Liver (tissue), 8 donors: ENCODE measurements at regions not wholly inside any gene's neighbourhood (a gene's known extent, or its start where the extent isn't known, plus 50 kb on each side); places are given as distances from the start of the nearest gene placed in this dataset.

Experiments
- DNase-seq: peaks from one replicate; pipeline ENCODE4 v3.0.0-alpha.2; 2017; ENCODE audit warnings: low spot score
- H3K27ac ChIP-seq, 2 donors: one replicate each; pipeline ENCODE4 v1.7.0; 2013; ENCODE audit warnings: inconsistent platforms in 2 of 2, low read length in 2 of 2, control low read depth in 1 of 2, low read depth in 1 of 2, mild to moderate bottlenecking in 1 of 2
- H3K27me3 ChIP-seq, 4 donors: one replicate each; pipeline versions ENCODE4 v1.6.1 to v1.7.0; 2013; ENCODE audit warnings: low read length in 3 of 4, inconsistent platforms in 1 of 4, mild to moderate bottlenecking in 1 of 4, moderate library complexity in 1 of 4; ENCODE audit not compliant: control insufficient read depth in 4 of 4, insufficient read depth in 4 of 4
- H3K36me3 ChIP-seq, 4 donors: one replicate each; pipeline versions ENCODE4 v1.6.1 to v1.7.0; 2013; ENCODE audit warnings: low read length in 3 of 4, mild to moderate bottlenecking in 3 of 4, low read depth in 1 of 4, moderate library complexity in 1 of 4; ENCODE audit not compliant: control insufficient read depth in 4 of 4, insufficient read depth in 3 of 4
- H3K4me1 ChIP-seq, 4 donors: one replicate each; pipeline versions ENCODE4 v1.6.1 to v1.7.0; 2013; ENCODE audit warnings: low read length in 3 of 4, mild to moderate bottlenecking in 3 of 4, moderate library complexity in 1 of 4; ENCODE audit not compliant: control insufficient read depth in 4 of 4, insufficient read depth in 4 of 4
- H3K4me3 ChIP-seq, 3 donors: one replicate each; pipeline versions ENCODE4 v1.6.1 to v1.7.0; 2013; ENCODE audit warnings: low read length in 3 of 3, control low read depth in 1 of 3, low read depth in 1 of 3, mild to moderate bottlenecking in 1 of 3
- H3K9ac ChIP-seq, 2 donors: one replicate each; pipeline ENCODE4 v1.7.0; 2013; ENCODE audit warnings: low read length in 2 of 2, mild to moderate bottlenecking in 2 of 2, moderate library complexity in 2 of 2, control low read depth in 1 of 2, low read depth in 1 of 2
- H3K9me3 ChIP-seq, 4 donors: one replicate each; pipeline versions ENCODE4 v1.6.1 to v1.7.0; 2013; ENCODE audit warnings: low read length in 3 of 4; ENCODE audit not compliant: control insufficient read depth in 4 of 4
- EGR1 ChIP-seq, 2 donors: IDR thresholded peaks; 2 replicates each; pipeline ENCODE4 v1.6.1; 2016 to 2018; ENCODE audit warnings: antibody characterized with exemption in 2 of 2, low read depth in 2 of 2
- FOXA1 ChIP-seq: IDR thresholded peaks from 2 replicates; pipeline ENCODE4 v1.6.1; 2016; ENCODE audit warnings: antibody characterized with exemption
- FOXA2 ChIP-seq: IDR thresholded peaks from 2 replicates; pipeline ENCODE4 v1.6.1; 2016; ENCODE audit warnings: antibody characterized with exemption
- GABPA ChIP-seq, 2 donors: IDR thresholded peaks in 1 of 2; conservative IDR thresholded peaks in 1 of 2; 2 replicates each; pipeline ENCODE4 v1.6.1; 2016; ENCODE audit warnings: antibody characterized with exemption in 2 of 2, mild to moderate bottlenecking in 1 of 2, moderate library complexity in 1 of 2
- HNF4A ChIP-seq, 2 donors: conservative IDR thresholded peaks; 2 replicates each; pipeline ENCODE4 v1.6.1; 2016; ENCODE audit warnings: antibody characterized with exemption in 2 of 2, mild to moderate bottlenecking in 2 of 2
- HNF4G ChIP-seq: IDR thresholded peaks from 2 replicates; pipeline ENCODE4 v1.6.1; 2016; ENCODE audit warnings: antibody characterized with exemption
- JUND ChIP-seq, 2 donors: IDR thresholded peaks; 2 replicates each; pipeline ENCODE4 v1.6.1; 2016; ENCODE audit warnings: antibody characterized with exemption in 2 of 2
- NR2F2 ChIP-seq: IDR thresholded peaks from 2 replicates; pipeline ENCODE4 v1.6.1; 2016; ENCODE audit warnings: antibody characterized with exemption
- SP1 ChIP-seq: IDR thresholded peaks from 2 replicates; pipeline ENCODE4 v1.6.1; 2018; ENCODE audit warnings: antibody characterized with exemption, mild to moderate bottlenecking
- TAF1 ChIP-seq: conservative IDR thresholded peaks from 2 replicates; pipeline ENCODE4 v1.6.1; 2016; ENCODE audit warnings: antibody characterized with exemption, mild to moderate bottlenecking
- YY1 ChIP-seq: IDR thresholded peaks from 2 replicates; pipeline ENCODE4 v1.6.1; 2016; ENCODE audit warnings: antibody characterized with exemption, mild to moderate bottlenecking
- WGBS: extraction: QIAGEN DNeasy Blood & Tissue Kit; methylation state at CpG from one replicate; pipeline ENCODE4 v1.1.7; 2013; 5-methylcytosine and 5-hydroxymethylcytosine counted together
- TF ChIP-seq, protein P1 (sequence below): IDR thresholded peaks from 2 replicates; pipeline ENCODE4 v1.6.1; 2016; ENCODE audit warnings: antibody characterized with exemption
- TF ChIP-seq, protein P2 (sequence below): IDR thresholded peaks from 2 replicates; pipeline ENCODE4 v1.6.1; 2016; ENCODE audit warnings: antibody characterized with exemption
- TF ChIP-seq, protein P3 (sequence below): IDR thresholded peaks from 2 replicates; pipeline ENCODE4 v1.6.1; 2016; ENCODE audit warnings: antibody characterized with exemption
- TF ChIP-seq, protein P4 (sequence below): fragments of 150-350 bp; IDR thresholded peaks from 2 replicates; pipeline ENCODE4 v1.5.1; 2017; ENCODE audit warnings: improper control_type of control experiment, low read depth, low read length; ENCODE audit not compliant: missing input control
- TF ChIP-seq, protein P5 (sequence below): IDR thresholded peaks from 2 replicates; pipeline ENCODE4 v1.6.1; 2016; ENCODE audit warnings: antibody characterized with exemption, mild to moderate bottlenecking
- donor health status: healthy.
- donor health status: healthy.
- donor health status: healthy.
- donor health status: healthy.
- donor health status: healthy.

DNA sequence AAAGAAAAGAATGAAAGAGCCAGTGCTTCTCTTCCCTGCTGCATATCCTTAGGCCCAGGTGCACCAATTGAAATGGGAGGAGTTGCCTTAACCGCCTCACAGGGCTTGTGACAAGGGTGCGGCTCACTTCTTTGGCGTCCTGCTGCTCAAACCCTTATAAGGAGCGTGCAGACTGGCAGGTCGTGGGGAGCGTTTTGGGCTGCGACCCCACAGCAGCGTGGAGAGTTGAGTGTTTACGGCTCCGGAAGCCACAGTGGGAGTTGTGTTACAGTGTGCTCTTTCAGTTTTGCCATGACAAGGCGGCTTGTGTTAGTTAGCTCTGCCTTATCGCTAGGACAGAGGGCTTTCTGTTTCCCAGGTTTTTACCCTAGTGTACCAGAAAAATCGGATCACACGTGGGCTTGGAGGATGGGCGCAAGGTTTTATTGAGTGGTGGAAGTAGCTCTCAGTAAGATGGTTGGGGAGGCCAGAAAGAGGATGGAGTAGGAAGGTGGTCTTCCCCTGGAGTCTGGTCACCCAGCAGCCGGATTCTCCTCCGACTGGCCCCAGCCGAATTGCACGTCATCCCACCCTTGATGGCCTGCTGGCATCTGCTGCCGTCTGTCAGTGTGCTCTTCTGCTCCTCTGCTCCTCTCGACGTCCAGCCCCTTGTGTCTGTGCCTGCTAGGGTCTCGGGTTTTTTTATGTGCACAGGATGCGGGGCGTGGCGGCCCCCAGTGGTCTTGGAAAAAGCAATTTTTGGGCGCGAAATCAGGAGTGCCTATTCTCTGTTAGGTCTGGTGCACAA is 718.9 kb downstream of the ARAP2 start:
- no peak overlapping the region for H3K4me3 ChIP-seq
- no peaks in the 10 kb centered on the region for H3K36me3 ChIP-seq
- 57% methylated on average over 28 of the region's 28 CpGs for WGBS
- DNase-seq = no peak
- peaks cover 0 to 2% (median 0%) of the 10 kb centered on the region in 4 donors for H3K9me3 ChIP-seq
- no peak overlapping the region for H3K9ac ChIP-seq
- peaks cover 0 to 5% (median 0%) of the 10 kb centered on the region in 4 donors for H3K27me3 ChIP-seq
- H3K4me1 ChIP-seq = no peaks in the 10 kb centered on the region
- no peak for TF ChIP-seq HNF4G
- TF ChIP-seq SP1 = no peak
- TF ChIP-seq, protein P1, sequence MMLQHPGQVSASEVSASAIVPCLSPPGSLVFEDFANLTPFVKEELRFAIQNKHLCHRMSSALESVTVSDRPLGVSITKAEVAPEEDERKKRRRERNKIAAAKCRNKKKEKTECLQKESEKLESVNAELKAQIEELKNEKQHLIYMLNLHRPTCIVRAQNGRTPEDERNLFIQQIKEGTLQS = no peak
- no peak for TF ChIP-seq FOXA1
- TF ChIP-seq GABPA (IDR thresholded peaks at IDR 0.05 in 1 of 2, conservative IDR thresholded peaks at IDR 0.05 in 1 of 2) = no peak
- no peak for TF ChIP-seq HNF4A (conservative IDR thresholded peaks at IDR 0.05)
- TF ChIP-seq, protein P2, sequence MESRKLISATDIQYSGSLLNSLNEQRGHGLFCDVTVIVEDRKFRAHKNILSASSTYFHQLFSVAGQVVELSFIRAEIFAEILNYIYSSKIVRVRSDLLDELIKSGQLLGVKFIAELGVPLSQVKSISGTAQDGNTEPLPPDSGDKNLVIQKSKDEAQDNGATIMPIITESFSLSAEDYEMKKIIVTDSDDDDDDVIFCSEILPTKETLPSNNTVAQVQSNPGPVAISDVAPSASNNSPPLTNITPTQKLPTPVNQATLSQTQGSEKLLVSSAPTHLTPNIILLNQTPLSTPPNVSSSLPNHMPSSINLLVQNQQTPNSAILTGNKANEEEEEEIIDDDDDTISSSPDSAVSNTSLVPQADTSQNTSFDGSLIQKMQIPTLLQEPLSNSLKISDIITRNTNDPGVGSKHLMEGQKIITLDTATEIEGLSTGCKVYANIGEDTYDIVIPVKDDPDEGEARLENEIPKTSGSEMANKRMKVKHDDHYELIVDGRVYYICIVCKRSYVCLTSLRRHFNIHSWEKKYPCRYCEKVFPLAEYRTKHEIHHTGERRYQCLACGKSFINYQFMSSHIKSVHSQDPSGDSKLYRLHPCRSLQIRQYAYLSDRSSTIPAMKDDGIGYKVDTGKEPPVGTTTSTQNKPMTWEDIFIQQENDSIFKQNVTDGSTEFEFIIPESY = no peak
- TF ChIP-seq YY1 = no peak
- TF ChIP-seq, protein P3, sequence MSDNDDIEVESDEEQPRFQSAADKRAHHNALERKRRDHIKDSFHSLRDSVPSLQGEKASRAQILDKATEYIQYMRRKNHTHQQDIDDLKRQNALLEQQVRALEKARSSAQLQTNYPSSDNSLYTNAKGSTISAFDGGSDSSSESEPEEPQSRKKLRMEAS = no peak
- TF ChIP-seq, protein P4, sequence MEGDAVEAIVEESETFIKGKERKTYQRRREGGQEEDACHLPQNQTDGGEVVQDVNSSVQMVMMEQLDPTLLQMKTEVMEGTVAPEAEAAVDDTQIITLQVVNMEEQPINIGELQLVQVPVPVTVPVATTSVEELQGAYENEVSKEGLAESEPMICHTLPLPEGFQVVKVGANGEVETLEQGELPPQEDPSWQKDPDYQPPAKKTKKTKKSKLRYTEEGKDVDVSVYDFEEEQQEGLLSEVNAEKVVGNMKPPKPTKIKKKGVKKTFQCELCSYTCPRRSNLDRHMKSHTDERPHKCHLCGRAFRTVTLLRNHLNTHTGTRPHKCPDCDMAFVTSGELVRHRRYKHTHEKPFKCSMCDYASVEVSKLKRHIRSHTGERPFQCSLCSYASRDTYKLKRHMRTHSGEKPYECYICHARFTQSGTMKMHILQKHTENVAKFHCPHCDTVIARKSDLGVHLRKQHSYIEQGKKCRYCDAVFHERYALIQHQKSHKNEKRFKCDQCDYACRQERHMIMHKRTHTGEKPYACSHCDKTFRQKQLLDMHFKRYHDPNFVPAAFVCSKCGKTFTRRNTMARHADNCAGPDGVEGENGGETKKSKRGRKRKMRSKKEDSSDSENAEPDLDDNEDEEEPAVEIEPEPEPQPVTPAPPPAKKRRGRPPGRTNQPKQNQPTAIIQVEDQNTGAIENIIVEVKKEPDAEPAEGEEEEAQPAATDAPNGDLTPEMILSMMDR = no peak
- no peak for TF ChIP-seq EGR1 (IDR thresholded peaks at IDR 0.05; ENCODE audit: low read depth in 2 of 2)
- TF ChIP-seq FOXA2 = no peak
- no peak for TF ChIP-seq TAF1
- TF ChIP-seq, protein P5, sequence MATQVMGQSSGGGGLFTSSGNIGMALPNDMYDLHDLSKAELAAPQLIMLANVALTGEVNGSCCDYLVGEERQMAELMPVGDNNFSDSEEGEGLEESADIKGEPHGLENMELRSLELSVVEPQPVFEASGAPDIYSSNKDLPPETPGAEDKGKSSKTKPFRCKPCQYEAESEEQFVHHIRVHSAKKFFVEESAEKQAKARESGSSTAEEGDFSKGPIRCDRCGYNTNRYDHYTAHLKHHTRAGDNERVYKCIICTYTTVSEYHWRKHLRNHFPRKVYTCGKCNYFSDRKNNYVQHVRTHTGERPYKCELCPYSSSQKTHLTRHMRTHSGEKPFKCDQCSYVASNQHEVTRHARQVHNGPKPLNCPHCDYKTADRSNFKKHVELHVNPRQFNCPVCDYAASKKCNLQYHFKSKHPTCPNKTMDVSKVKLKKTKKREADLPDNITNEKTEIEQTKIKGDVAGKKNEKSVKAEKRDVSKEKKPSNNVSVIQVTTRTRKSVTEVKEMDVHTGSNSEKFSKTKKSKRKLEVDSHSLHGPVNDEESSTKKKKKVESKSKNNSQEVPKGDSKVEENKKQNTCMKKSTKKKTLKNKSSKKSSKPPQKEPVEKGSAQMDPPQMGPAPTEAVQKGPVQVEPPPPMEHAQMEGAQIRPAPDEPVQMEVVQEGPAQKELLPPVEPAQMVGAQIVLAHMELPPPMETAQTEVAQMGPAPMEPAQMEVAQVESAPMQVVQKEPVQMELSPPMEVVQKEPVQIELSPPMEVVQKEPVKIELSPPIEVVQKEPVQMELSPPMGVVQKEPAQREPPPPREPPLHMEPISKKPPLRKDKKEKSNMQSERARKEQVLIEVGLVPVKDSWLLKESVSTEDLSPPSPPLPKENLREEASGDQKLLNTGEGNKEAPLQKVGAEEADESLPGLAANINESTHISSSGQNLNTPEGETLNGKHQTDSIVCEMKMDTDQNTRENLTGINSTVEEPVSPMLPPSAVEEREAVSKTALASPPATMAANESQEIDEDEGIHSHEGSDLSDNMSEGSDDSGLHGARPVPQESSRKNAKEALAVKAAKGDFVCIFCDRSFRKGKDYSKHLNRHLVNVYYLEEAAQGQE = no peak
- H3K27ac ChIP-seq = no peak overlapping the region

DNA sequence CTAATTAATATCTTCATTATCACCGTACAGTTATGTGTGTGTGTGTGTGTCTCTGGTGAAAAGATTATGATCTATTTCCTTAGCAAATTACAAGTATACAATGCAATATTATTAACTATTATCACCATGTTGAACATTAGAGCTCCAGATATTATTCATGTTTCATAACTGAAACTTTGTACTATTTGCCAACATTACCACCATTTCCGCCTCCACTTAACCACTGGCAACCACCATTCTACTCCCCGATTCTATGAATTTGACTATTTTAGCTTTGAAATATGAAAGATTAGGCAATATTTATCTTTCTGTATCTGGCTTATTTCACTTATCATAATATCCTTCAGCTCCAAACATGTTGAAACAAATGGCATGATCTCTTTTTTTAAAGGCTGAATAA is 717.9 kb downstream of the ARAP2 start:
- Histone ChIP-seq H3K9me3 (peaks cover 0 to 2% (median 0%) of the 10 kb centered on the region in 4 donors), H3K4me3 (no peak overlapping the region), H3K27ac (no peak overlapping the region), H3K4me1 (no peaks in the 10 kb centered on the region), H3K36me3 (no peaks in the 10 kb centered on the region), H3K27me3 (peaks cover 0 to 5% (median 0%) of the 10 kb centered on the region in 4 donors), H3K9ac (no peak overlapping the region)
- DNase-seq = no peak
- 85% methylated on average over 3 of the region's 3 CpGs for WGBS
- no peak for TF ChIP-seq NR2F2
- TF ChIP-seq, protein P3 = no peak
- no peak for TF ChIP-seq JUND (IDR thresholded peaks at IDR 0.05)
- TF ChIP-seq, protein P5 = no peak
- no peak for TF ChIP-seq FOXA1
- TF ChIP-seq, protein P1 = no peak
- TF ChIP-seq, protein P4 = no peak
